Activated effector memory CD4-positive, alpha-beta T cell treated with anti-CD3 and anti-CD28 coated beads, Interleukin-2, amount 50 U/mL, for 16 hours (primary cell): ENCODE measurements at regions not wholly inside any gene's neighbourhood (a gene's known extent, or its start where the extent isn't known, plus 50 kb on each side); places are given as distances from the start of the nearest gene placed in this dataset.
"Not testable (repeated sequence)": the region's sequence is repeated elsewhere in the genome, so short reads cannot be mapped to it uniquely, and the experiment has no call there.

Experiments used
- DNase-seq: peaks from one replicate; pipeline ENCODE4 v3.0.0-alpha.2; 2020

DNA sequence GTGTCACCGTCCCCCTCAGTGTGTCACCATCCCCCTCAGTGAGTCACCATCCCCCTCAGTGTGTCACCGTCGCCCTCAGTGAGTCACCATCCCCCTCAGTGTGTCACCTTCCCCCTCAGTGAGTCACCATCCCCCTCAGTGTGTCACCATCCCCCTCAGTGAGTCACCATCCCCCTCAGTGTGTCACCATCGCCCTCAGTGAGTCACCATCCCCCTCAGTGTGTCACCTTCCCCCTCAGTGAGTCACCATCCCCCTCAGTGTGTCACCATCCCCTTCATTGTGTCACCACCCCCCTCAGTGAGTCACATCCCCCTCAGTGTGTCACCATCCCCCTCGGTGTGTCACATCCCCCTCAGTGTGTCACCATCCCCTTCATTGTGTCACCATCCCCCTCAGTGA is 486.1 kb upstream of the SALL3 start:
- not testable (repeated sequence) for DNase-seq

GRCh38 chr18:78494204-78495085 is 485.2 kb upstream of the SALL3 start:
- no peak for DNase-seq

GRCh38 chr18:78495550-78495949 is 484.1 kb upstream of the SALL3 start:
- no peak for DNase-seq

GRCh38 chr18:78496079-78496478 is 483.5 kb upstream of the SALL3 start:
- no peak for DNase-seq

DNA sequence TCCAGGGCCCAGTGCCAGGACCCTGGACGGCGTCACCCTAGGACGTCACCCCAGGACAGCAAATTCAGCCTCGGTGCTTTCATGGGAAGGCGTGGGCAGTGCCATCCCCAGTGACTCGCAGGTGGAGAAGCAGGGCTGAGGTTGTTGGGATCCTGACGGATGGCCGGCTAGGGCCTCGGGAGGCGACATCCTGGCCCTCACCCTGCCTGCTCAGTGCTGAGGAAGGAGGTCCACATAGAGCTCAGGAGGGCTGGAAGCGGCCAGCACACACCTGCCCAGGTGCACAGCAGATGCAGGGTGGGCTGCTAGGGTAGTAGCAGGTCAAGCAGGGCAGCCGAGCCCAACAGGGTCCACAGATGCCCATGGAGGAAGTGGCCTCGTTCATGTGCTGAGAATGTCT is 482.0 kb upstream of the SALL3 start:
- no peak for DNase-seq

- no peak for DNase-seq
Measured at GRCh38 chr18:78499586-78499985, 480.0 kb upstream of the SALL3 start.

- no peak for DNase-seq
Measured at GRCh38 chr18:78501251-78501650, 478.4 kb upstream of the SALL3 start.

DNA sequence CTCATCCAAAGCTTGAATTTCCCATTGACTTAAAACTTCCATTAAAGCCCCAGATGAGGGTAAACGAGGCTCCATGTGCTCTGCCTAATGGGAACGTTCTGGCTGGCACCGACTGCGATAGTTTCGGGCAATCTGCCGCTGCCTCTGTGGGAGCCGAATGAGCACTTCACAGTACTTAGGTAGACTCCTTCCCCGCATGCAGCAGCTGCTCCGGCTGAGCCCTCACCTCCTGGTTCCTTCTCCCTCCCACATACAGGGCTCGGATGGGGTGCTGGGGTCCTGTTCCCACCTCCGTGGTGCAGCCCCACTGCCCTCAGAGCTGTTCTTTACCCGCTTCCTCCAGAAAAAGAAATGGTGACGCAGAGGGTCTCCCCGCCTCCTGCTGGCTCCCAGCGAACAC is 476.5 kb upstream of the SALL3 start:
- no peak for DNase-seq

GRCh38 chr18:78505851-78506461 is 473.7 kb upstream of the SALL3 start:
- DNase-seq, result no peak

GRCh38 chr18:78507217-78507616 is 472.4 kb upstream of the SALL3 start:
- DNase-seq, result no peak

GRCh38 chr18:78508228-78508824 is 471.3 kb upstream of the SALL3 start:
- not testable (repeated sequence) for DNase-seq

GRCh38 chr18:78510091-78510490 is 469.5 kb upstream of the SALL3 start:
- DNase-seq, result no peak

- DNase-seq, result no peak
Measured at GRCh38 chr18:78510636-78511035, 469.0 kb upstream of the SALL3 start.

DNA sequence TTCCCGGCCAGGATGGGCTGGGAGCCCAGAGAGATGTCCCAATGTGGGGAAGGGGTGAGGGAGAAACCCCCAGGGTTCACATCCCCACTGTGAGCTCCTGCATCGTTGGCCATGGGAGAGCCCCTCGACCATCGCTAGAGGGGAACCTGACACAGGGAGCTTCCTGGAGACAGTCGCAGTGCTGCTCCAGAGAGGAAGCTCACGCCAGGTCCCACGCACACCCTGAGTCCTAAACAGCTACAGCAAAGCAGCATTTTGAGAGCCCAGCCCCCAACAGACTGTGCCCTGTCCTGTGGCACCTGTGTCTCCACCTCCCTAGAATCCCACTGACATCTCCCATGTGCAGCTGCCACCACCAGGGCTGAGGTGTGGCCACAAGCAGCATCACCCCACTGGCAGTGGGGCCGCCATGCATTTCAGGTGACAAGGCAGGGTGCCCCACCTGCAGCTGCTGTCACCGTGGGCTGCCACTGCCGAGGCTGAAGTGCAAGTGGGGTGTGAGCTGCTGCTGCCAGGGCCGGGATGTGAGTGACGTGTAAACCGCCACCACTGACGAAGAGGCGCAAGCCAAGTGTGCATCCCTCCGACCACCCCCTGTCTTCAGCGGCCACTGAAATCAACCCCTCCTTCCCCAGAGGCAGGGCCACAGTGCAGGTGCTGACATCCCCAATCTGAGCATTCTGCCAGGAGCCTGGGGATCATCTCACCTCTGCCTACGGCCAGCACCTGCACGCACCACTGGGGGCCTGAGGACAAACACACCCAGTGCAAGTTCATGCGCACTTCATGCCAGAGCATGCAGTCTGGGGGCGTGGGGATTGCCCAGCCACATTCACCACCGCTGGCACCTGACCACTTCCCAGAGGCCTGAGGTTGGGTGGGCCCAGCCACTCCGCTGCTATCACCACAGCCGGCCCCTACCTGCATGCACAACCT is 467.7 kb upstream of the SALL3 start:
- DNase-seq, result no peak

DNA sequence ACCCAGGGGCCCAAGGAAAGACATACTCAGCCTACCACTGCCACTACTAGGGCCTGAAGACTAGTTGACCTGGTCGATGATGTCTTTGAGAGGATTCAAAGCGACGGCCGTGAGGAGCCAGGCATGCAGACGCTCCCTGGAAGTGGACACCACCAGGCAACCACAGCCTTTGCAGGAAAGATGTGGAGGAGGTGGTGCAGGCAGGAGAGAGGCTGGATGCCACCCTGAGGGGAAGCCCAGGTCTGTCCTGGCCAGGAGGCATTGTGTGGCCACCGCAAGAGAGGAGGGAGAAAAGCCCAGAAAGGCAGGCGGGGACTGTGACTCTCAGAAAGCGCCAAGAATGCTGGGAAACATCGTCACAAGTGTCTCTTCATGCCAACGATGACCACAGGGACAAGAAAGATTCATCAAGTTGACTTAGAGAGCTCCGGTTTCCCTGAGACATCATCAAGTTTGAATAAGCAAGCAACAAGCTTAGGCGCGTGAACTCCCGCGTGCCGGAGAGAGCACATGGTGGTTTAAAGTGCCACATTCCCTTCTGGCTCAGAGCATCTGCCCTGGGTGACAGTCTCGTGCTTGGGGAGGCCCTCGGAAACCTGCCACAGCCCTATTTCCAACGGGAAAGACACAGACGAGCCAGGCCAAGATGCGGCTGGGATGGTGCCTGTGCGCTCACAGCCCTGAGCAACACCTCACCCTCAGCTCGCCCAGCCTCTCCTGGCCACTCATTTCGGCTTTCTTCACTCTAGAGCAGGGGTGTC is 464.5 kb upstream of the SALL3 start:
- no peak for DNase-seq

- no peak for DNase-seq
Measured at GRCh38 chr18:78517328-78517727, 462.3 kb upstream of the SALL3 start.

- DNase-seq, result peak; percentile 59
Measured at GRCh38 chr18:78517973-78518372, 461.6 kb upstream of the SALL3 start.

GRCh38 chr18:78518805-78519204 is 460.8 kb upstream of the SALL3 start:
- peak; percentile 52 for DNase-seq

DNA sequence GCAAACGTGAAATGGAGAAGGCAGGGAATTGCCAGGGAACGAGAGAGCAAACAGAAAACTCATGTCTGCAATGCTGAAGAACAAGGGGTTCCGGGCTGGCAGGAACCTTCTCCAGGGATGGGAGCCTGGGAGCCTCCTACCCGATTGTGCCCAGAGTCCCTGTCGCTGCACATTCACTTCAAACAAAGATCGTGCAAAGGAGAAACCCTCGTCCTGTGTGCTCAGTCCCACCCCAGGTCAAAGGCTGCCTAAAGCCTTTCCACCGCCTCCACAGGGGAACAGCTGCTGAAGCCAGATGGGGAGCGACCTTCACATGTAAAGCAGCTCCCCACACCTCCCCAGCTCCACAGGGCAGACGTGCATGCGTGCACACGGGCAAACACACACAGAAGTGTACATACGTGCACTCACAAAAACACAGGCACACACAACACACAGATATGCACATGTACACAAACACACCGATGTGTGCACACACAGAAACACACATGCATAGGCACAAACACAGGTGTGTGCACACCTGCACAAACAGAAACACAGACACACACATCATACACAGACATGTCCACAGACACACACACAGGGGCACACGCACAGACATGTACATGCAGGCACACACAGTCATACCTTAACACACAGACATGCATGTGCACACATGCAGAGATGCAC is 460.1 kb upstream of the SALL3 start:
- peak; percentile 38 for DNase-seq

DNA sequence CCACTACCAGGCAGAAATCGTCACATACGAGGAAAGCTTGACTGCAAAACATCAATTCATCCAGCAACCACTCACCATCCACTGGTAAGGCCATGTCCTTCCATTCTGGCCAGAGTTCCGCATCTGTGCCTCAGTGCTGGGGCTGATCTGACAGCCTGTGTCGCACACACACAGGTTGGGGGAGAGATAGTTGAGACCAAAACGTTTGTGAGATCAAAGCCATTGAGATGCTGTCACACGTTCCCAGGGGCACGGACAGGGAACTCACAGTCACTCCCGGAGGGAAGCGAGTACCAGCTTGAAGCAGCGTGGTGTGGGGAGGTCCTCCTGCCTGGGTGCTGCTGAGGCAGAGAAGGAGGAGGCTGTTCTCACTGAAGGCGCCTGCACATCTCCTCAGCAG is 458.5 kb upstream of the SALL3 start:
- no peak for DNase-seq

GRCh38 chr18:78521744-78522143 is 457.9 kb upstream of the SALL3 start:
- no peak for DNase-seq

- no peak for DNase-seq
Measured at GRCh38 chr18:78522507-78522906, 457.1 kb upstream of the SALL3 start.
